ENCODE measurements at regions not wholly inside any gene's neighbourhood (a gene's known extent, or its start where the extent isn't known, plus 50 kb on each side); places are given as distances from the start of the nearest gene placed in this dataset.

DNA sequence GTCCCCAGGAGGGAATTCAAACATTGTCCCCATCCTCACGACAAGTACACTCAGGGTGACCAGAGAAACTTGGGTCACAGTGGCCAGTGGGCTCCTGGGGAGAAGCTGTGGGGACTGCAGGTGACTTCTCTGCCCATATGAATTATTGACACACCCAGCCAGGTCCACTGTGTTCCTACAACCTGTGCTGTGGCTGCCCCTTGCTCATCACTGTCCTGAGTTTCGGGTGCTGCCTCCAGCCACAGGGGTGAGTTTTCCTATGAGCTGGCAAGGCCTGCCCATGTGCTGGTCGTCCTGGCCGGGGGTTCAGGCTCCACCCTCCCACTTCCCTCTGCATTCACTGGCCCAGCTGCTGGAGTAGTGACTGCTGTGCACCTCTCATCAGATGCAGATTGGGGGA, 59.0 kb upstream of the RBFOX3 start:
- no CpG with 5 or more reads among the region's 4 CpGs for WGBS (ENCODE audit: extremely low coverage, insufficient read length, low lambda C conversion rate)

More for the DNA sequence above, 59.0 kb upstream of the RBFOX3 start:
- Histone ChIP-seq H3K14ac (ENCODE audit: insufficient read depth, low read length) (no peak overlapping the region), H3K9ac (ENCODE audit: extremely low read depth, insufficient read length, low read length) (no peak overlapping the region), H3K27me3 (ENCODE audit: insufficient read depth, low read length) (no peaks in the 10 kb centered on the region), H2BK15ac (ENCODE audit: low read depth, low read length) (no peak overlapping the region), H3K9me3 (ENCODE audit: control insufficient read depth, low read depth, low read length) (no peaks in the 10 kb centered on the region), H3K79me2 (ENCODE audit: insufficient read depth, low read length) (no peaks in the 10 kb centered on the region), H3K4me1 (ENCODE audit: insufficient read depth, low read length) (no peaks in the 10 kb centered on the region; the same call in 1 of the 2 replicates), H4K91ac (ENCODE audit: insufficient read length, low read depth, low read length) (no peak overlapping the region), H4K20me1 (ENCODE audit: control insufficient read depth, insufficient read depth, insufficient read length) (no peaks in the 10 kb centered on the region), H2AFZ (ENCODE audit: low read length) (no peak overlapping the region), H3K18ac (ENCODE audit: insufficient read length, low read depth, low read length) (no peak overlapping the region), H3K23me2 (ENCODE audit: insufficient read length, low read depth, low read length, poor library complexity, severe bottlenecking) (no peaks in the 10 kb centered on the region), H3K56ac (ENCODE audit: insufficient read length, low read depth, low read length) (no peak overlapping the region), H2BK5ac (ENCODE audit: insufficient read length, low read length) (no peak overlapping the region), H3K27ac (ENCODE audit: insufficient read length, low read depth, low read length) (no peak overlapping the region), H2AK5ac (ENCODE audit: insufficient read length, low read length) (no peak overlapping the region), H4K5ac (ENCODE audit: insufficient read length, low read depth, low read length) (no peak overlapping the region), H3K4me2 (ENCODE audit: insufficient read depth, insufficient read length, low read length) (no peak overlapping the region), H2BK12ac (ENCODE audit: insufficient read length, low read depth, low read length) (no peak overlapping the region), H2BK20ac (ENCODE audit: low read depth, low read length, poor library complexity, severe bottlenecking) (no peak overlapping the region), H4K8ac (replicated peaks; ENCODE audit: insufficient read length, low read depth, low read length) (no peak overlapping the region), H3K23ac (ENCODE audit: insufficient read length, low read depth, low read length) (no peak overlapping the region), H2BK120ac (ENCODE audit: low read depth, low read length, poor library complexity, severe bottlenecking) (no peak overlapping the region), H3K79me1 (ENCODE audit: insufficient read depth, low read depth, low read length, poor library complexity, severe bottlenecking) (no peaks in the 10 kb centered on the region), H3T11ph (ENCODE audit: low read length) (no peak overlapping the region), H3K4ac (ENCODE audit: low read depth, low read length) (no peak overlapping the region)
- Mint-ChIP-seq H3K4me1 (peaks cover 17 to 41% of the 10 kb centered on the region in 2 experiments), H3K36me3 (ENCODE audit: insufficient read depth in 1 of 3, low read depth in 3 of 3) (peaks cover 3 to 7% (median 7%) of the 10 kb centered on the region in 3 experiments), H3K27me3 (ENCODE audit: low read depth) (peaks cover 51% of the 10 kb centered on the region), H3K4me3 (no peak overlapping the region), H3K27ac (no peak overlapping the region), H3K9me3 (peaks cover 11 to 12% of the 10 kb centered on the region in 2 experiments)
- TF ChIP-seq, protein P1, sequence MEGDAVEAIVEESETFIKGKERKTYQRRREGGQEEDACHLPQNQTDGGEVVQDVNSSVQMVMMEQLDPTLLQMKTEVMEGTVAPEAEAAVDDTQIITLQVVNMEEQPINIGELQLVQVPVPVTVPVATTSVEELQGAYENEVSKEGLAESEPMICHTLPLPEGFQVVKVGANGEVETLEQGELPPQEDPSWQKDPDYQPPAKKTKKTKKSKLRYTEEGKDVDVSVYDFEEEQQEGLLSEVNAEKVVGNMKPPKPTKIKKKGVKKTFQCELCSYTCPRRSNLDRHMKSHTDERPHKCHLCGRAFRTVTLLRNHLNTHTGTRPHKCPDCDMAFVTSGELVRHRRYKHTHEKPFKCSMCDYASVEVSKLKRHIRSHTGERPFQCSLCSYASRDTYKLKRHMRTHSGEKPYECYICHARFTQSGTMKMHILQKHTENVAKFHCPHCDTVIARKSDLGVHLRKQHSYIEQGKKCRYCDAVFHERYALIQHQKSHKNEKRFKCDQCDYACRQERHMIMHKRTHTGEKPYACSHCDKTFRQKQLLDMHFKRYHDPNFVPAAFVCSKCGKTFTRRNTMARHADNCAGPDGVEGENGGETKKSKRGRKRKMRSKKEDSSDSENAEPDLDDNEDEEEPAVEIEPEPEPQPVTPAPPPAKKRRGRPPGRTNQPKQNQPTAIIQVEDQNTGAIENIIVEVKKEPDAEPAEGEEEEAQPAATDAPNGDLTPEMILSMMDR (conservative IDR thresholded peaks at IDR 0.05) = no peak
- DNase-seq = no peak
